CD4-positive, alpha-beta T cell (primary cell): ENCODE measurements at regions not wholly inside any gene's neighbourhood (a gene's known extent, or its start where the extent isn't known, plus 50 kb on each side); places are given as distances from the start of the nearest gene placed in this dataset.
"Not testable (repeated sequence)": the region's sequence is repeated elsewhere in the genome, so short reads cannot be mapped to it uniquely, and the experiment has no call there.

Experiments
- ATAC-seq: fragments of 200-7000 bp; cut with Tn5 transposase; one replicate; pipeline ENCODE4 v1.10.0; 2022; ENCODE audit warnings: mild to moderate bottlenecking; ENCODE audit not compliant: poor library complexity
- CTCF ChIA-PET: fragments of 350-600 bp; sonication (Branson Sonifier 250); formaldehyde crosslinking; loops from one replicate; lab custom pipeline; 2021; ENCODE audit warnings: antibody characterized with exemption, inconsistent platforms; lab: Charles Lee
- POLR2A ChIA-PET: fragments of 350-600 bp; sonication (Branson Sonifier 250); formaldehyde crosslinking; loops from one replicate; lab custom pipeline; 2021; ENCODE audit warnings: antibody characterized with exemption, inconsistent platforms; lab: Charles Lee
- DNase-seq, 14 experiments: peaks; one replicate each; pipeline ENCODE4 v3.0.0-alpha.2; 2013 to 2020; ENCODE audit warnings: mixed read lengths in 2 of 14
- H3K27ac ChIP-seq, 2 donors: one replicate each; pipeline versions ENCODE4 v1.5.1 to v1.7.0; 2013; ENCODE audit warnings: low read length in 2 of 2, low read depth in 1 of 2, mild to moderate bottlenecking in 1 of 2
- H3K27me3 ChIP-seq, 2 experiments: 1 replicate in 1 of 2; 2 replicates in 1 of 2; pipeline versions ENCODE4 v1.6.1 to v1.7.0; 2013; ENCODE audit warnings: low read length in 2 of 2, control low read depth in 1 of 2, mild to moderate bottlenecking in 1 of 2, moderate library complexity in 1 of 2; ENCODE audit not compliant: insufficient read depth in 2 of 2, control insufficient read depth in 1 of 2
- H3K36me3 ChIP-seq: one replicate; pipeline ENCODE4 v1.6.1; 2013; ENCODE audit warnings: low read length, control low read depth; ENCODE audit not compliant: insufficient read depth
- H3K4me1 ChIP-seq: one replicate; pipeline ENCODE4 v1.6.1; 2013; ENCODE audit warnings: low read length, control low read depth; ENCODE audit not compliant: insufficient read depth
- H3K4me3 ChIP-seq: one replicate; pipeline ENCODE4 v1.5.1; 2013; ENCODE audit warnings: mild to moderate bottlenecking, low read length, moderate library complexity
- H3K9me3 ChIP-seq, 2 experiments: 1 replicate in 1 of 2; 2 replicates in 1 of 2; pipeline versions ENCODE4 v1.6.1 to v1.7.0; 2013; ENCODE audit warnings: low read length in 2 of 2, mild to moderate bottlenecking in 2 of 2, control low read depth in 1 of 2, moderate library complexity in 1 of 2; ENCODE audit not compliant: control insufficient read depth in 1 of 2, insufficient read depth in 1 of 2
- H3K27ac Mint-ChIP-seq: one replicate; pipeline ENCODE4 v1.8.0; 2020; ENCODE audit warnings: mixed read lengths
- H3K27me3 Mint-ChIP-seq: one replicate; pipeline ENCODE4 v1.8.0; 2021; ENCODE audit warnings: mixed read lengths
- H3K36me3 Mint-ChIP-seq: one replicate; pipeline ENCODE4 v1.8.0; 2021; ENCODE audit warnings: low read depth, mixed read lengths
- H3K4me1 Mint-ChIP-seq: one replicate; pipeline ENCODE4 v1.8.0; 2021; ENCODE audit warnings: low read depth, mixed read lengths
- H3K4me3 Mint-ChIP-seq: one replicate; pipeline ENCODE4 v1.8.0; 2020; ENCODE audit warnings: mild to moderate bottlenecking, mixed read lengths
- H3K9me3 Mint-ChIP-seq: one replicate; pipeline ENCODE4 v1.8.0; 2020; ENCODE audit warnings: mixed read lengths
- CTCF ChIP-seq: fragments of 200-600 bp; IDR thresholded peaks from one replicate; pipeline ENCODE4 v1.8.0; 2022; ENCODE audit warnings: antibody characterized with exemption, mild to moderate bottlenecking
- intact Hi-C, 2 experiments: fragments of 100-400 bp; cut with DNase I in 1 of 2; cut with micrococcal nuclease in 1 of 2; formaldehyde crosslinking; loops; one replicate each; pipeline versions ENCODE4 v1.15.1 to v1.9.0; 2023 to 2025; cut with DNase I, micrococcal nuclease

GRCh38 chr20:48360342-48360975 is 467.3 kb downstream of the PREX1 start:
- Histone ChIP-seq H3K27me3 (no peaks in the 10 kb centered on the region), H3K36me3 (no peaks in the 10 kb centered on the region), H3K27ac (no peak overlapping the region), H3K9me3 (no peaks in the 10 kb centered on the region), H3K4me1 (no peaks in the 10 kb centered on the region), H3K4me3 (no peak overlapping the region)
- Mint-ChIP-seq H3K4me1 (no peaks in the 10 kb centered on the region), H3K27ac (no peak overlapping the region), H3K9me3 (no peaks in the 10 kb centered on the region), H3K4me3 (no peak overlapping the region), H3K36me3 (no peaks in the 10 kb centered on the region), H3K27me3 (peaks cover 20% of the 10 kb centered on the region)
- DNase-seq (no peak), ATAC-seq (no peak)
- ChIA-PET CTCF (no interaction called here), POLR2A (no interaction called here)
- no peak for TF ChIP-seq CTCF
- intact Hi-C loops = no loop called here

DNA sequence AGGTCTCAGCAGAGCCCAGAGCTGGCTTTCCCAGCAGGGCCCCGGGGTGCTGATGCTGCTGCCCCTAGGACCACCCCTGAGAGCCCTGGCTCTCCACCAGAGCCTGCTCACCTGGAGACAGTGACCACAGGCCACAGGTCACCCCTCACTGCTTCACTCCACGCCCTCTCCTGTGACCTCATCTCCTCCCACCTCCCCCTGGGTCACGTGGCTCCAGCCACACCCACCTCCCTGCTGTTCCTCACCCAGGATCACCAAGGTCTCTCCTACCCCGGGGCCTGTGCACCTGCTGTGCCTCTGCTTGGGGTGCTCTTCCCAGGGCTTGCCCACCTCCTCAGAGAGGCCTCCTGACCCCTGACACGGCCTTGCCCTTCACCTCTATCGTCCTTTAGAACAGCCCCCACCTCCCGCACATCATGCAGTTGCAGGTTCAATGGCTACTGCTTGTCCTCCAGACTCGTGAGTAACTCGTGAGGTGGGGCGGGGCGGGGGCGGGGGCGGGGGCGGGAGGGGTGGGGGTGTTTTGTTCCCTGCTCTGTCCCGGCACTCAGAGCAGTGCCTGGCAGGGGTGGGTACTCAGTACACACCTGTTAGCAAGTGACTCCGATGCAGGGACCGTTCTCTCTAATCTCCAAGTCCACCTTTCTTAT is 468.0 kb downstream of the PREX1 start:
- no peak for TF ChIP-seq CTCF
- Histone ChIP-seq H3K9me3 (no peaks in the 10 kb centered on the region), H3K27ac (no peak overlapping the region), H3K4me1 (no peaks in the 10 kb centered on the region), H3K36me3 (no peaks in the 10 kb centered on the region), H3K4me3 (no peak overlapping the region), H3K27me3 (no peaks in the 10 kb centered on the region)
- ATAC-seq (no peak), DNase-seq (no peak)
- Mint-ChIP-seq H3K36me3 (no peaks in the 10 kb centered on the region), H3K27me3 (peaks cover 20% of the 10 kb centered on the region), H3K27ac (no peak overlapping the region), H3K4me1 (no peaks in the 10 kb centered on the region), H3K4me3 (no peak overlapping the region), H3K9me3 (no peaks in the 10 kb centered on the region)
- ChIA-PET CTCF (no interaction called here), POLR2A (no interaction called here)
- intact Hi-C loops = no loop called here

- intact Hi-C loops, H3K4me3 Mint-ChIP-seq, CTCF ChIA-PET, H3K4me1 Mint-ChIP-seq, DNase-seq, H3K9me3 ChIP-seq, H3K4me3 ChIP-seq, H3K36me3 ChIP-seq, H3K27ac Mint-ChIP-seq, H3K27ac ChIP-seq, H3K9me3 Mint-ChIP-seq, H3K27me3 ChIP-seq, ATAC-seq, POLR2A ChIA-PET, H3K4me1 ChIP-seq, H3K36me3 Mint-ChIP-seq: not testable (repeated sequence)
- H3K27me3 Mint-ChIP-seq = peaks cover 20% of the 10 kb centered on the region
Observed at GRCh38 chr20:48359055-48359390, 468.8 kb downstream of the PREX1 start.
